ENCODE measurements at regions not wholly inside any gene's neighbourhood (a gene's known extent, or its start where the extent isn't known, plus 50 kb on each side); places are given as distances from the start of the nearest gene placed in this dataset. TPM values are rescaled to one million over a fixed set of nuclear protein-coding genes. Genes with fewer than 3 reads are reported as not detected.

Small RNAs in the stretch of these regions (small RNA-seq; reads per million reads assigned to genes)
- gene RNU6-366P = not detected

Measured in occipital lobe (tissue), 1 donor.